ENCODE measurements at regions not wholly inside any gene's neighbourhood (a gene's known extent, or its start where the extent isn't known, plus 50 kb on each side); places are given as distances from the start of the nearest gene placed in this dataset.
A peak's percentile ranks its signal among the peaks of the same experiment; 100 is the strongest.

DNA sequence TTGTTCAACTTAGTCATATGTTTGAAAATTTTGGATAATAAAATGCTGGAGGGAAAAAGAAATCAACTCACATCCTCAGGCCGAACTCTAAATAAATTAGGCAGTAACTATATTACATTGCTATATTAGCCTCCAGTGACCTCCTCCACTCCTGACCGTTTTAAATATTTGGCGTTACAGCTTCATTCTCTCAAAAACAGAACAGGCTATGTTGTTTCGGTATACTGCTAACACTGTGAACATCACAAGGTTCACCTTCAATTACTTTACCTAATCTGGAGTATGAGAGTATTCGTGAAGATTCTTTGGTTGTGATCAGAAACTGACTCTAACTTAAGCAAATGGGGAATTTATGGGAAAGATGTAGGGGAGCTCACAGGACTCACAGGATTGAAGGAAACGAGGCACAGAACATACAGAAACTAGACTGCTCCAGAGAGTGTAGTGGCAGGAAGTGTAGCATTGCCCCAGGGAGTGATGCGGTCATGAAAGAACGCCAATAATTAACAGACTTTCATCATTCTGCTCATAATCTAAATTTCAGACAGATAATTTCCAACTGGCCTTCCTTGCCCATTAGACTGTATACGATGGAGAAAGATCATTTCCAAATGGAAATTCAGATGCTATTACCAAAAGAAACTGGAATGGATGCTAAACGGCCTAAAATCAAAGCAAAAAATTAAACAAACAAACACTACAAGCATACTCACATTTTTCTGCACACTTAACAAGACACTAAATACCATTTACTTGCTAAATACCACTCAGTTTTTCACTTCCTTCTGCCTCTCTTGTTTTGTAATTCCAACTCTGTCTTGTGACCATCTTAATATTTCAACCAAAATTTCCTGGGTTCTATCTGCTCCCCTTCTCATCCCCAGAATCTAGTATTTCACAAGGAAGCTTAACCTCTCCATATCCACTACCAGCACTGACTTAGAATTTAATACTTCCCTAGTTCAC is 110.1 kb upstream of the LPAR1 start:
- no peak for TF ChIP-seq ARNTL (CRISPR knock-in tag; IDR thresholded peaks at IDR 0.05; ENCODE audit: borderline replicate concordance, low read depth)
- TF ChIP-seq PPARA (CRISPR knock-in tag; IDR thresholded peaks at IDR 0.05; ENCODE audit: borderline replicate concordance) = no peak
- no peak for TF ChIP-seq GLIS3 (CRISPR knock-in tag; IDR thresholded peaks at IDR 0.05)
- TF ChIP-seq, protein P1, sequence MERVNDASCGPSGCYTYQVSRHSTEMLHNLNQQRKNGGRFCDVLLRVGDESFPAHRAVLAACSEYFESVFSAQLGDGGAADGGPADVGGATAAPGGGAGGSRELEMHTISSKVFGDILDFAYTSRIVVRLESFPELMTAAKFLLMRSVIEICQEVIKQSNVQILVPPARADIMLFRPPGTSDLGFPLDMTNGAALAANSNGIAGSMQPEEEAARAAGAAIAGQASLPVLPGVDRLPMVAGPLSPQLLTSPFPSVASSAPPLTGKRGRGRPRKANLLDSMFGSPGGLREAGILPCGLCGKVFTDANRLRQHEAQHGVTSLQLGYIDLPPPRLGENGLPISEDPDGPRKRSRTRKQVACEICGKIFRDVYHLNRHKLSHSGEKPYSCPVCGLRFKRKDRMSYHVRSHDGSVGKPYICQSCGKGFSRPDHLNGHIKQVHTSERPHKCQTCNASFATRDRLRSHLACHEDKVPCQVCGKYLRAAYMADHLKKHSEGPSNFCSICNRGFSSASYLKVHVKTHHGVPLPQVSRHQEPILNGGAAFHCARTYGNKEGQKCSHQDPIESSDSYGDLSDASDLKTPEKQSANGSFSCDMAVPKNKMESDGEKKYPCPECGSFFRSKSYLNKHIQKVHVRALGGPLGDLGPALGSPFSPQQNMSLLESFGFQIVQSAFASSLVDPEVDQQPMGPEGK (CRISPR knock-in tag; IDR thresholded peaks at IDR 0.05; ENCODE audit: borderline replicate concordance) = no peak
- TF ChIP-seq, protein P2, sequence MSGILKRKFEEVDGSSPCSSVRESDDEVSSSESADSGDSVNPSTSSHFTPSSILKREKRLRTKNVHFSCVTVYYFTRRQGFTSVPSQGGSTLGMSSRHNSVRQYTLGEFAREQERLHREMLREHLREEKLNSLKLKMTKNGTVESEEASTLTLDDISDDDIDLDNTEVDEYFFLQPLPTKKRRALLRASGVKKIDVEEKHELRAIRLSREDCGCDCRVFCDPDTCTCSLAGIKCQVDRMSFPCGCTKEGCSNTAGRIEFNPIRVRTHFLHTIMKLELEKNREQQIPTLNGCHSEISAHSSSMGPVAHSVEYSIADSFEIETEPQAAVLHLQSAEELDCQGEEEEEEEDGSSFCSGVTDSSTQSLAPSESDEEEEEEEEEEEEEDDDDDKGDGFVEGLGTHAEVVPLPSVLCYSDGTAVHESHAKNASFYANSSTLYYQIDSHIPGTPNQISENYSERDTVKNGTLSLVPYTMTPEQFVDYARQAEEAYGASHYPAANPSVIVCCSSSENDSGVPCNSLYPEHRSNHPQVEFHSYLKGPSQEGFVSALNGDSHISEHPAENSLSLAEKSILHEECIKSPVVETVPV (CRISPR knock-in tag; IDR thresholded peaks at IDR 0.05) = no peak
- TF ChIP-seq ZC3H10 (CRISPR knock-in tag; IDR thresholded peaks at IDR 0.05) = no peak
- no peak for TF ChIP-seq TCF4 (CRISPR knock-in tag; IDR thresholded peaks at IDR 0.05; ENCODE audit: borderline replicate concordance)
- TF ChIP-seq ZNF565 (CRISPR knock-in tag; conservative IDR thresholded peaks at IDR 0.05; ENCODE audit: low read depth) = no peak
- TF ChIP-seq, protein P3, sequence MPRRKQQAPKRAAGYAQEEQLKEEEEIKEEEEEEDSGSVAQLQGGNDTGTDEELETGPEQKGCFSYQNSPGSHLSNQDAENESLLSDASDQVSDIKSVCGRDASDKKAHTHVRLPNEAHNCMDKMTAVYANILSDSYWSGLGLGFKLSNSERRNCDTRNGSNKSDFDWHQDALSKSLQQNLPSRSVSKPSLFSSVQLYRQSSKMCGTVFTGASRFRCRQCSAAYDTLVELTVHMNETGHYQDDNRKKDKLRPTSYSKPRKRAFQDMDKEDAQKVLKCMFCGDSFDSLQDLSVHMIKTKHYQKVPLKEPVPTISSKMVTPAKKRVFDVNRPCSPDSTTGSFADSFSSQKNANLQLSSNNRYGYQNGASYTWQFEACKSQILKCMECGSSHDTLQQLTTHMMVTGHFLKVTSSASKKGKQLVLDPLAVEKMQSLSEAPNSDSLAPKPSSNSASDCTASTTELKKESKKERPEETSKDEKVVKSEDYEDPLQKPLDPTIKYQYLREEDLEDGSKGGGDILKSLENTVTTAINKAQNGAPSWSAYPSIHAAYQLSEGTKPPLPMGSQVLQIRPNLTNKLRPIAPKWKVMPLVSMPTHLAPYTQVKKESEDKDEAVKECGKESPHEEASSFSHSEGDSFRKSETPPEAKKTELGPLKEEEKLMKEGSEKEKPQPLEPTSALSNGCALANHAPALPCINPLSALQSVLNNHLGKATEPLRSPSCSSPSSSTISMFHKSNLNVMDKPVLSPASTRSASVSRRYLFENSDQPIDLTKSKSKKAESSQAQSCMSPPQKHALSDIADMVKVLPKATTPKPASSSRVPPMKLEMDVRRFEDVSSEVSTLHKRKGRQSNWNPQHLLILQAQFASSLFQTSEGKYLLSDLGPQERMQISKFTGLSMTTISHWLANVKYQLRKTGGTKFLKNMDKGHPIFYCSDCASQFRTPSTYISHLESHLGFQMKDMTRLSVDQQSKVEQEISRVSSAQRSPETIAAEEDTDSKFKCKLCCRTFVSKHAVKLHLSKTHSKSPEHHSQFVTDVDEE (CRISPR knock-in tag; IDR thresholded peaks at IDR 0.05) = 0 out of 2 replicates have a peak, but pooled peaks have one; percentile 19

Measured in SK-N-SH treated with all-trans-retinoic acid at 6 μM for 48 hours (cell line).